Muscle layer of duodenum (tissue), 2 donors: ENCODE measurements at regions not wholly inside any gene's neighbourhood (a gene's known extent, or its start where the extent isn't known, plus 50 kb on each side); places are given as distances from the start of the nearest gene placed in this dataset.
"Not testable (repeated sequence)": the region's sequence is repeated elsewhere in the genome, so short reads cannot be mapped to it uniquely, and the experiment has no call there.

Experiments used
- H3K27ac ChIP-seq: one replicate; pipeline ENCODE4 v1.7.0; 2013; ENCODE audit warnings: mild to moderate bottlenecking, low read length
- H3K27me3 ChIP-seq: one replicate; pipeline ENCODE4 v1.7.0; 2013; ENCODE audit warnings: low read depth, mild to moderate bottlenecking, control low read depth, low read length
- H3K36me3 ChIP-seq, 2 donors: one replicate each; pipeline ENCODE4 v1.7.0; 2013; ENCODE audit warnings: low read length in 2 of 2, control low read depth in 1 of 2, mild to moderate bottlenecking in 1 of 2; ENCODE audit not compliant: insufficient read depth in 2 of 2, control insufficient read depth in 1 of 2
- H3K4me1 ChIP-seq, 2 donors: one replicate each; pipeline ENCODE4 v1.7.0; 2013; ENCODE audit warnings: low read length in 2 of 2, mild to moderate bottlenecking in 2 of 2, control low read depth in 1 of 2, moderate library complexity in 1 of 2; ENCODE audit not compliant: insufficient read depth in 2 of 2, control insufficient read depth in 1 of 2
- H3K4me3 ChIP-seq, 2 donors: one replicate each; pipeline ENCODE4 v1.7.0; 2013; ENCODE audit warnings: low read length in 2 of 2, low read depth in 1 of 2, mild to moderate bottlenecking in 1 of 2
- H3K9me3 ChIP-seq, 2 donors: one replicate each; pipeline ENCODE4 v1.7.0; 2013; ENCODE audit warnings: low read length in 2 of 2, control low read depth in 1 of 2, mild to moderate bottlenecking in 1 of 2; ENCODE audit not compliant: control insufficient read depth in 1 of 2
- donor health status: healthy.

GRCh38 chr2:22957446-22957845 lies 427.5 kb upstream of the KLHL29 start:
- Histone ChIP-seq H3K27ac (no peak overlapping the region), H3K36me3 (no peaks in the 10 kb centered on the region), H3K27me3 (no peaks in the 10 kb centered on the region), H3K4me1 (no peaks in the 10 kb centered on the region), H3K9me3 (no peaks in the 10 kb centered on the region), H3K4me3 (no peak overlapping the region)

DNA sequence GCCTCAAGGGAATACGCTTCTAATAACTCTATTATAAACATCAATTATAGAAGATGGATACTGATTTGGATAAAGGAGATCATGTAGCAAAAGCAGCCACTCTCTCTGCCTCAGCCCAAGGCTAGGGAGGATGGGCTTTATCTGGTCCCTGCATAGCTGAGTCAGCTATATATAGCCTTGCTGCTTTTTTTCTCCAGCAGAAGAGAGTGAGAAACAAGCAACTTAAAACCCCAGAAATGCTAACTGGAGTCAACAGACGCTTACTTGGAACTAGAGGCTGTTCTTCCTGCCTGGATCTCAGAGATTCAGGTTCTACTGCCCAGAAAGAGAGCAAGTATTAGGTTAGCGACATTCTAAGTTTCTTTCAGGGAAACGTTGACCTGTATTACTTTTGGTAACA lies 426.7 kb upstream of the KLHL29 start:
- Histone ChIP-seq H3K36me3 (no peaks in the 10 kb centered on the region), H3K27me3 (no peaks in the 10 kb centered on the region), H3K27ac (no peak overlapping the region), H3K9me3 (no peaks in the 10 kb centered on the region), H3K4me3 (no peak overlapping the region), H3K4me1 (no peaks in the 10 kb centered on the region)

DNA sequence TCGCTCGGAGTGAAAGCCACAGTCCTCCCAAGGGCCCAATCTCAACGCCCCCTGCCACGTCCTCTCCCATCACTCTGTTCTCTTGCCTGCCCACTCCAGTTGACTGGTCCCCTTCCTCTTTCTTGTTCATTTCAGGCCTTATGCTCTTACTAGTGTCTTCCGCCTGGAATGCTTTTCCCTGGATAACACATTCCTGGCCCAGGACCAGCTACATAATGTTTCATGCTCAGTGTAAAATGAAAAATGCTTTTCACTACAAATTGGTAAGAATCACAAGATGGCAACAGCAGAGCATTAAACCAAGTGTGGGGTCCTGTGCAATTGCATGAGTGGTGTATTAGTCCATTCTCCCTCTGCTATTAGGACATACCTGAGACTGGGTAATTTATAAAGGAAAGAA lies 417.2 kb upstream of the KLHL29 start:
- Histone ChIP-seq H3K27me3 (no peaks in the 10 kb centered on the region), H3K4me3 (no peak overlapping the region), H3K36me3 (no peaks in the 10 kb centered on the region), H3K9me3 (no peaks in the 10 kb centered on the region), H3K27ac (no peak overlapping the region), H3K4me1 (no peaks in the 10 kb centered on the region)

GRCh38 chr2:22970284-22970975 lies 414.5 kb upstream of the KLHL29 start:
- Histone ChIP-seq H3K27me3 (no peaks in the 10 kb centered on the region), H3K4me3 (no peak overlapping the region), H3K27ac (no peak overlapping the region), H3K36me3 (no peaks in the 10 kb centered on the region), H3K9me3 (no peaks in the 10 kb centered on the region), H3K4me1 (no peaks in the 10 kb centered on the region)

DNA sequence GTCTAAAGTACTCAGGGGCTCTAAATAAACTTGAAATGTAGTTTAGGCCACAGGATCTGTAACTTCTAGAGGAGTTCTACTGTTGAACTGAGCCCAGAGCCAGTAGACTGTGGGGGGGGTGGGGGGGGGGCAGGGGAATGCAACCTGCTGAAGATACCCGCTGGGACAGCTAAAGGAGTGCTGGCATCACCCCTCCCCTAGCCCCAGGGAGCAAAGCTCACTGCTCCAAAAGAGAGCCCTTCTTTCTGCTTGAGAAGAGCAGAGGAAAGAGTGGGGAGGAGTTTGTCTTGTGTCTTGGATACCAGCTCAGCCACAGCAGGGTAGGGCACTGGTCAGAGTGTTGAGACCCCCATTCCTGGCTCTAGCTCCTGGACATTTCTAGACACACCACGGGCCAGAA lies 414.0 kb upstream of the KLHL29 start:
- Histone ChIP-seq H3K4me3 (no peak overlapping the region), H3K4me1 (no peaks in the 10 kb centered on the region), H3K36me3 (no peaks in the 10 kb centered on the region), H3K27me3 (no peaks in the 10 kb centered on the region), H3K9me3 (no peaks in the 10 kb centered on the region), H3K27ac (no peak overlapping the region)

- no peaks in the 10 kb centered on the region for H3K9me3 ChIP-seq
- no peaks in the 10 kb centered on the region for H3K4me1 ChIP-seq
- no peaks in the 10 kb centered on the region for H3K27me3 ChIP-seq
- no peaks in the 10 kb centered on the region for H3K36me3 ChIP-seq
- no peak overlapping the region for H3K27ac ChIP-seq
- H3K4me3 ChIP-seq: no peak overlapping the region
Measured at GRCh38 chr2:22981785-22982184, 403.2 kb upstream of the KLHL29 start.

- not testable (repeated sequence) for H3K27me3 ChIP-seq, H3K4me1 ChIP-seq, H3K27ac ChIP-seq, H3K9me3 ChIP-seq, H3K36me3 ChIP-seq, H3K4me3 ChIP-seq
Measured at GRCh38 chr2:22984152-22984551, 400.8 kb upstream of the KLHL29 start.

DNA sequence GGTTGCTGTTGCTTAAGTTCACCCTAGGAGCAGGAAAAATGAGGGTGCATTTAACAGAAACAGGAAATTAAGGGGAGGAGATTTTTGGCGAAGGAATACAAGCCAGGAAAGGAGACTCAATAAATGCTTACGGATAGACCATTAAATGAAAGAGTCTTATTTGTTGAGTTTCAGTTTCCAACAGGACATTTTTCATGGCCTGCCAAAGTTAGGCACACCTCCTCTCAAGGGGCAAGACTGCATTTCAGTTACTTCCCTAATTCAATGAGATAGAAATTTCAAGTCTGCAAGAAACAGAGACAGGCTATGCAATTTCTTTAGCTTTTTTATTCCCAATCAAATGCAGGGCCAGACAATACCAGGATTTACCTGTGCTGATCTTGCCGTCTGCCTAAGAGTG lies 394.7 kb upstream of the KLHL29 start:
- Histone ChIP-seq H3K4me1 (no peaks in the 10 kb centered on the region), H3K27ac (no peak overlapping the region), H3K9me3 (no peaks in the 10 kb centered on the region), H3K4me3 (no peak overlapping the region), H3K36me3 (no peaks in the 10 kb centered on the region), H3K27me3 (no peaks in the 10 kb centered on the region)

DNA sequence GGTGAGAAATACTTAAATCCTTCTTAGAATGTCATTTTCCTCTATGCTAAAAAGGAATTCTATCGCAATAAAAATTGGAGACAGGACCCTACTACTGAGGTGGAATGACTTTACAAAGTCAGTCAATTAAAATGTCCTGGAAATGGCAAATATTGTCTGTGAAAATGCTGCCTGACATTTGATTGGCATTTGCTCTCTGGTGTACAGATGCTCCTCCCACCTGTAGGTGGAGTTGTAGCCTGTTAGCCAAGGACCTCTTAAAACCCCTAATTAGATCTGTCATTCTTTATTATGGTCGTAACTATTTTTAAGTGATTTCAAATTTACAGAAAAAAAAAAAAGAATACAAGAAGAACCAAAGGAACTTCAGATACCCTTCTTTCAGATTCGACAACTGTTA lies 393.1 kb upstream of the KLHL29 start:
- no peaks in the 10 kb centered on the region for H3K9me3 ChIP-seq
- no peaks in the 10 kb centered on the region for H3K36me3 ChIP-seq
- no peak overlapping the region for H3K4me3 ChIP-seq
- no peaks in the 10 kb centered on the region for H3K27me3 ChIP-seq
- H3K4me1 ChIP-seq: no peaks in the 10 kb centered on the region
- no peak overlapping the region for H3K27ac ChIP-seq

DNA sequence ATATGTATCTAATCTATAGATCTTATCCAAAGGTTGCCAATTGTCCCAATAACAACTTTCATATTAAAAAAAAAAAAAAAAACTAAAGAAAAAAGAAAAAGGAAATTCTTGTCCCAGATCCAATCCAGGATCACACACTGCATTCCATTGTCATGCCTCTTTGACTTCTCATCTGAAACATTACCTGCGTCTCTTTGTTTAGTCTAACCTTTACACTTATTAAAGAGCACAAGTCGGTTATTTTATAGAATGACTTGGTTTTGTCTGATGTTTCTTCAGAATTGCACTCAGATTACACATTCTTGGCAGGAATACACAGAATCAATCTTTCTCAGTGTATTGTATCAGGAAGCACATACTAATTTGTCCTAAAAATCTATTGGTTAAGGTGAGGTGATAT lies 392.5 kb upstream of the KLHL29 start:
- Histone ChIP-seq H3K36me3 (no peaks in the 10 kb centered on the region), H3K27me3 (no peaks in the 10 kb centered on the region), H3K4me3 (no peak overlapping the region), H3K27ac (no peak overlapping the region), H3K9me3 (no peaks in the 10 kb centered on the region), H3K4me1 (no peaks in the 10 kb centered on the region)

DNA sequence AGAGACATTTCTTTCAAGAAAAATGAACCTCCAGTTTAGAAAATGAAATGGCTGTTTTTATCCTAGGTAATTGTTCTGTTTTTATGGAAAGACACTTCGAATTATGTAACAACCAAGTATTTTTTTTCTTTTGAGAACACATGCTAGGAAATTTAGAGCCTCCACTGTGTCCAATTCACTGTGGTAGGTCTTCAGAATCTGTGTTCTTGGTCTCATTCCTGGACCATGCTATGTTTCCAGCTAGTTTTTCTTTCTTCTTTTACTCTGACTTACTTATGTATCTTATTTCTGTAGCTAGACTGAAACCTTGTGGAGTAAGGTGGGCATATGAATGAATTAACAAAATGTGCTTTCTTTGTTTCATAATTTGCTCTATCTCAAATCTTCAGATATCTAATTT lies 391.7 kb upstream of the KLHL29 start:
- Histone ChIP-seq H3K27ac (no peak overlapping the region), H3K9me3 (no peaks in the 10 kb centered on the region), H3K27me3 (no peaks in the 10 kb centered on the region), H3K36me3 (no peaks in the 10 kb centered on the region), H3K4me1 (no peaks in the 10 kb centered on the region), H3K4me3 (no peak overlapping the region)

GRCh38 chr2:22995576-22995975 lies 389.4 kb upstream of the KLHL29 start:
- Histone ChIP-seq H3K27ac (no peak overlapping the region), H3K27me3 (no peaks in the 10 kb centered on the region), H3K4me1 (no peaks in the 10 kb centered on the region)

More at GRCh38 chr2:22995576-22995975, 389.4 kb upstream of the KLHL29 start:
- H3K9me3 ChIP-seq: no peaks in the 10 kb centered on the region
- H3K36me3 ChIP-seq: no peaks in the 10 kb centered on the region
- H3K4me3 ChIP-seq: no peak overlapping the region
